B cell (primary cell): ENCODE measurements at regions not wholly inside any gene's neighbourhood (a gene's known extent, or its start where the extent isn't known, plus 50 kb on each side); places are given as distances from the start of the nearest gene placed in this dataset.

Source experiments
- ATAC-seq: fragments of 200-7000 bp; cut with Tn5 transposase; one replicate; pipeline ENCODE4 v1.10.0; 2021; ENCODE audit warnings: low read depth, mild to moderate bottlenecking, moderate number of reproducible peaks, moderate library complexity
- CTCF ChIA-PET: fragments of 350-600 bp; sonication (Branson Sonifier 250); formaldehyde crosslinking; loops from one replicate; lab custom pipeline; 2021; ENCODE audit warnings: antibody characterized with exemption, inconsistent platforms; lab: Charles Lee
- POLR2A ChIA-PET: fragments of 350-600 bp; sonication (Branson Sonifier 250); formaldehyde crosslinking; loops from one replicate; lab custom pipeline; 2021; ENCODE audit warnings: antibody characterized with exemption; lab: Charles Lee
- DNase-seq: peaks from one replicate; pipeline ENCODE4 v3.0.0; 2013
- H2AFZ ChIP-seq: 2 replicates; pipeline ENCODE4 v1.6.1; 2012; ENCODE audit warnings: mild to moderate bottlenecking, low read depth, low read length; ENCODE audit not compliant: insufficient read depth, poor library complexity, severe bottlenecking
- H3K27ac ChIP-seq, 2 donors: 1 replicate in 1 of 2; 2 replicates in 1 of 2; pipeline ENCODE4 v1.5.1; 2012 to 2013; ENCODE audit warnings: low read length in 2 of 2, mild to moderate bottlenecking in 2 of 2, moderate library complexity in 1 of 2
- H3K27me3 ChIP-seq, 4 experiments: fragments of 200-600 bp in 1 of 4; sonication (generic) in 1 of 4; replicated peaks in 1 of 4; 1 replicate in 2 of 4; 2 replicates in 2 of 4; pipeline versions ENCODE4 v1.6.1 to v1.7.0; 2013 to 2016; ENCODE audit warnings: low read length in 3 of 4, mild to moderate bottlenecking in 2 of 4, mixed read lengths in 1 of 4, moderate library complexity in 1 of 4; ENCODE audit not compliant: insufficient read depth in 4 of 4, control insufficient read depth in 3 of 4; ENCODE audit errors: control extremely low read depth in 1 of 4
- H3K36me3 ChIP-seq, 2 experiments: replicated peaks in 1 of 2; 1 replicate in 1 of 2; 2 replicates in 1 of 2; pipeline versions ENCODE4 v1.6.1 to v1.7.1; 2013; ENCODE audit warnings: low read length in 1 of 2; ENCODE audit not compliant: insufficient read depth in 2 of 2, control insufficient read depth in 1 of 2; ENCODE audit errors: control extremely low read depth in 1 of 2, extremely low read depth in 1 of 2
- H3K4me1 ChIP-seq, 2 donors: fragments of 200-600 bp in 1 of 2; sonication (generic) in 1 of 2; 1 replicate in 1 of 2; 2 replicates in 1 of 2; pipeline versions ENCODE4 v1.5.1 to v1.6.1; 2013 to 2017; ENCODE audit warnings: low read length in 2 of 2; ENCODE audit not compliant: control insufficient read depth in 2 of 2, insufficient read depth in 2 of 2
- H3K4me2 ChIP-seq: replicated peaks from 2 replicates; pipeline ENCODE3; 2012; ENCODE audit warnings: mild to moderate bottlenecking, low read depth, low read length; ENCODE audit not compliant: poor library complexity, severe bottlenecking
- H3K4me3 ChIP-seq, 5 experiments: fragments of 200-600 bp in 1 of 5; sonication (generic) in 1 of 5; 1 replicate in 3 of 5; 2 replicates in 2 of 5; pipeline versions ENCODE4 v1.5.1 to v1.7.0; 2011 to 2016; ENCODE audit warnings: low read length in 4 of 5, mild to moderate bottlenecking in 4 of 5, low read depth in 2 of 5, control low read depth in 1 of 5, moderate library complexity in 1 of 5; ENCODE audit not compliant: insufficient read depth in 1 of 5; ENCODE audit errors: control extremely low read depth in 1 of 5, extremely low read depth in 1 of 5
- H3K79me2 ChIP-seq: fragments of 200-600 bp; sonication (generic); one replicate; pipeline ENCODE4 v1.6.0; 2016; ENCODE audit warnings: low read length; ENCODE audit not compliant: control insufficient read depth, insufficient read depth
- H3K9ac ChIP-seq: fragments of 200-600 bp; sonication (generic); 2 replicates; pipeline ENCODE4 v1.6.1; 2017; ENCODE audit warnings: mild to moderate bottlenecking, low read length, moderate library complexity
- H3K9me3 ChIP-seq, 3 donors: one replicate each; pipeline versions ENCODE4 v1.6.1 to v1.7.1; 2013; ENCODE audit warnings: low read length in 2 of 3; ENCODE audit not compliant: control insufficient read depth in 2 of 3, insufficient read depth in 1 of 3; ENCODE audit errors: control extremely low read depth in 1 of 3
- H4K20me1 ChIP-seq: 2 replicates; pipeline ENCODE4 v1.6.0; 2012; ENCODE audit warnings: mild to moderate bottlenecking, low read length; ENCODE audit not compliant: insufficient read depth, control insufficient read depth, poor library complexity, severe bottlenecking
- H3K27ac Mint-ChIP-seq: one replicate; pipeline ENCODE4 v1.8.0; 2021; ENCODE audit warnings: mixed read lengths
- H3K27me3 Mint-ChIP-seq: one replicate; pipeline ENCODE4 v1.8.0; 2021; ENCODE audit warnings: mixed read lengths
- H3K4me1 Mint-ChIP-seq: one replicate; pipeline ENCODE4 v1.8.0; 2021; ENCODE audit warnings: mixed read lengths
- H3K4me3 Mint-ChIP-seq: one replicate; pipeline ENCODE4 v1.8.0; 2021; ENCODE audit warnings: mixed read lengths
- H3K9me3 Mint-ChIP-seq: one replicate; pipeline ENCODE4 v1.8.0; 2022; ENCODE audit warnings: mixed read lengths; ENCODE audit not compliant: insufficient read depth
- EZH2 ChIP-seq: IDR thresholded peaks from 2 replicates; pipeline ENCODE4 v1.6.1; 2012; ENCODE audit warnings: borderline replicate concordance, low read depth, mild to moderate bottlenecking, moderate library complexity, low read length; ENCODE audit not compliant: insufficient read depth, poor library complexity, severe bottlenecking
- WGBS: methylation state at CpG from one replicate; pipeline ENCODE4 v1.1.5; 2013; ENCODE audit warnings: missing lambda C conversion rate; ENCODE audit not compliant: insufficient coverage; 5-methylcytosine and 5-hydroxymethylcytosine counted together
- intact Hi-C: fragments of 100-400 bp; cut with micrococcal nuclease; formaldehyde crosslinking; loops from one replicate; pipeline ENCODE4 v1.10.0; 2022
- TF ChIP-seq, protein P1 (sequence below): fragments of 200-600 bp; IDR thresholded peaks from one replicate; pipeline ENCODE4 v1.8.0; 2022; ENCODE audit warnings: antibody characterized with exemption, mild to moderate bottlenecking

DNA sequence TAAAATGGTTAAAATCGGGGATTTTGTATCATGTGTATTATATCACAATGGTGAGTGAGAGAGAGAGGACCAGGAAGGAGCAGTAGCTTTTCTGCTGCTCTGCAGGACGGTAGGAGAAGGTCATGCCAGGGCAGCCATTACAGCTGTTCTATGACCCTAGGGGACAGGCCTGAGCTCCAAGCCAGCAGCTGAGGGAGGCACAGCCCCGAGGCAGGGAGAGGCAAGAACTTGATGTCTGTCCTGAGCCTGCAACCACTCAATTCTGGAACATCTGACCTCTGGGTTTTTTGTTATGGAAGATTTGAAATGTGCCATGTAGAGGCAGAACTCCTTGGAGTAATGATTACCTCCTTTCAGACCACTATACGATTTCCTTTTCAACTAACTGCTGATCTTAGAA is 135.8 kb upstream of the SH3BP4 start:
- no peak overlapping the region for H3K4me3 ChIP-seq
- H4K20me1 ChIP-seq, result no peaks in the 10 kb centered on the region
- TF ChIP-seq EZH2, result no peak
- TF ChIP-seq, protein P1, sequence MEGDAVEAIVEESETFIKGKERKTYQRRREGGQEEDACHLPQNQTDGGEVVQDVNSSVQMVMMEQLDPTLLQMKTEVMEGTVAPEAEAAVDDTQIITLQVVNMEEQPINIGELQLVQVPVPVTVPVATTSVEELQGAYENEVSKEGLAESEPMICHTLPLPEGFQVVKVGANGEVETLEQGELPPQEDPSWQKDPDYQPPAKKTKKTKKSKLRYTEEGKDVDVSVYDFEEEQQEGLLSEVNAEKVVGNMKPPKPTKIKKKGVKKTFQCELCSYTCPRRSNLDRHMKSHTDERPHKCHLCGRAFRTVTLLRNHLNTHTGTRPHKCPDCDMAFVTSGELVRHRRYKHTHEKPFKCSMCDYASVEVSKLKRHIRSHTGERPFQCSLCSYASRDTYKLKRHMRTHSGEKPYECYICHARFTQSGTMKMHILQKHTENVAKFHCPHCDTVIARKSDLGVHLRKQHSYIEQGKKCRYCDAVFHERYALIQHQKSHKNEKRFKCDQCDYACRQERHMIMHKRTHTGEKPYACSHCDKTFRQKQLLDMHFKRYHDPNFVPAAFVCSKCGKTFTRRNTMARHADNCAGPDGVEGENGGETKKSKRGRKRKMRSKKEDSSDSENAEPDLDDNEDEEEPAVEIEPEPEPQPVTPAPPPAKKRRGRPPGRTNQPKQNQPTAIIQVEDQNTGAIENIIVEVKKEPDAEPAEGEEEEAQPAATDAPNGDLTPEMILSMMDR, result no peak
- no peak overlapping the region for H3K4me2 ChIP-seq
- ATAC-seq, result no peak
- Mint-ChIP-seq H3K4me3 (no peak overlapping the region), H3K27ac (no peak overlapping the region), H3K9me3 (no peaks in the 10 kb centered on the region), H3K4me1 (no peaks in the 10 kb centered on the region), H3K27me3 (peaks cover 40% of the 10 kb centered on the region)
- no peak overlapping the region for H2AFZ ChIP-seq
- no peaks in the 10 kb centered on the region for H3K9me3 ChIP-seq
- CTCF ChIA-PET, result no interaction called here
- no peak overlapping the region for H3K9ac ChIP-seq
- H3K27ac ChIP-seq, result no peak overlapping the region
- DNase-seq, result no peak
- H3K4me1 ChIP-seq, result no peaks in the 10 kb centered on the region
- POLR2A ChIA-PET, result no interaction called here
- H3K36me3 ChIP-seq, result no peaks in the 10 kb centered on the region
- WGBS, result 92% methylated on average over 3 of the region's 4 CpGs
- intact Hi-C loops, result no loop called here
- no peaks in the 10 kb centered on the region for H3K27me3 ChIP-seq
- no peaks in the 10 kb centered on the region for H3K79me2 ChIP-seq

DNA sequence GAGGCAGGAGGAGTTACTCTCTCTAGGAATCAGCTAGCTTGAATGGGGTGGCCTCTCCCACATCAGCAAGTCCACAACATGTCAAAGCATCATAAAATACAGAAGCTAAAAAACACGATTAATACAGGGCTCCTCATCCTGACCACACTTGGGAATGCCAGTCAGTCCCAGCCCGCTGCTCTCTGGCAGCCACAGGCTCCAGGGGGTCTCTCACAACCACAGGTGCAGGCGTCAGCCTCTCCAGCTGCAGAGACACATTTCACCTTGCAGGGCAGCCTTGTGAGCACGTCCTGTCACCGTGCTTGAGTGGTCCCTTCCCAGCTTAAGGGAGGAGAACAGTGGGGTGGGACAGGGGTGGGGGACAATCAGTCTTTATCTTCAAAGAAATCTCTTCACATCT is 137.4 kb upstream of the SH3BP4 start:
- intact Hi-C loops, result no loop called here
- no peaks in the 10 kb centered on the region for H3K79me2 ChIP-seq
- POLR2A ChIA-PET, result no interaction called here
- CTCF ChIA-PET, result no interaction called here
- Mint-ChIP-seq H3K4me1 (no peaks in the 10 kb centered on the region), H3K27ac (no peak overlapping the region), H3K9me3 (no peaks in the 10 kb centered on the region), H3K27me3 (peaks cover 52% of the 10 kb centered on the region), H3K4me3 (no peak overlapping the region)
- H3K36me3 ChIP-seq, result no peaks in the 10 kb centered on the region
- ATAC-seq, result no peak
- H3K4me1 ChIP-seq, result no peaks in the 10 kb centered on the region
- no peak for DNase-seq
- H2AFZ ChIP-seq, result no peak overlapping the region
- no peak overlapping the region for H3K9ac ChIP-seq
- TF ChIP-seq EZH2, result no peak
- TF ChIP-seq, protein P1, result no peak
- H3K27ac ChIP-seq, result no peak overlapping the region
- peaks cover 0 to 3% (median 0%) of the 10 kb centered on the region in 4 experiments for H3K27me3 ChIP-seq
- no peak overlapping the region for H3K4me2 ChIP-seq
- no peak overlapping the region for H3K4me3 ChIP-seq
- H3K9me3 ChIP-seq, result no peaks in the 10 kb centered on the region
- no peaks in the 10 kb centered on the region for H4K20me1 ChIP-seq
- whole genome bisulfite sequencing, result 73% methylated on average over 3 of the region's 5 CpGs
